Testis (tissue), 2 donors: ENCODE measurements at regions not wholly inside any gene's neighbourhood (a gene's known extent, or its start where the extent isn't known, plus 50 kb on each side); places are given as distances from the start of the nearest gene placed in this dataset.

ENCODE experiments used
- POLR2A ChIP-seq: fragments of 450-650 bp; IDR thresholded peaks from one replicate; pipeline ENCODE4 v1.6.1; 2017; ENCODE audit warnings: antibody characterized with exemption, mild to moderate bottlenecking, moderate library complexity
- TF ChIP-seq, protein P1 (sequence below), 3 experiments: fragments of 450-650 bp in 2 of 3; fragments of 200-600 bp in 1 of 3; sonication (generic) in 1 of 3; IDR thresholded peaks; one replicate each; pipeline ENCODE4 v1.5.1; 2016 to 2019; ENCODE audit warnings: antibody characterized with exemption in 3 of 3, mild to moderate bottlenecking in 2 of 3, moderate library complexity in 1 of 3

DNA sequence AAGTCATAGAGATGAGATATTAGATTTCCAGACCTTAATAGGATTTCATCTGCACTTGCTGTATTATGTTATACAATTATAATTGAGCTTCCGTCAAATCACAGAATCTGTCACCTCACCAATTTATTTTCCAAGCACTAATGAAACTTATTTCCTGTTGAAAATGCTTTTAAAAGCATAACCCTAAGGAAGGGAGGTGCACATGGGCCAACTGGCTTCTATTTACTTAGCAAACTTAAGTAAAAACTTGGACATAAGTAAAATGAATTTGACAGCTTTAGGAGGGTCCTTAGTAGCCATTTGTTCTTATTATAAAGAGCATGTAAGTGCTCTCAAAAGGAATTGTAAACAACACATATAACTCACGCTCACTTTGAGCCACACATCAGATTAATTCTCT lies 462.2 kb upstream of the TMPO start:
- TF ChIP-seq, protein P1, sequence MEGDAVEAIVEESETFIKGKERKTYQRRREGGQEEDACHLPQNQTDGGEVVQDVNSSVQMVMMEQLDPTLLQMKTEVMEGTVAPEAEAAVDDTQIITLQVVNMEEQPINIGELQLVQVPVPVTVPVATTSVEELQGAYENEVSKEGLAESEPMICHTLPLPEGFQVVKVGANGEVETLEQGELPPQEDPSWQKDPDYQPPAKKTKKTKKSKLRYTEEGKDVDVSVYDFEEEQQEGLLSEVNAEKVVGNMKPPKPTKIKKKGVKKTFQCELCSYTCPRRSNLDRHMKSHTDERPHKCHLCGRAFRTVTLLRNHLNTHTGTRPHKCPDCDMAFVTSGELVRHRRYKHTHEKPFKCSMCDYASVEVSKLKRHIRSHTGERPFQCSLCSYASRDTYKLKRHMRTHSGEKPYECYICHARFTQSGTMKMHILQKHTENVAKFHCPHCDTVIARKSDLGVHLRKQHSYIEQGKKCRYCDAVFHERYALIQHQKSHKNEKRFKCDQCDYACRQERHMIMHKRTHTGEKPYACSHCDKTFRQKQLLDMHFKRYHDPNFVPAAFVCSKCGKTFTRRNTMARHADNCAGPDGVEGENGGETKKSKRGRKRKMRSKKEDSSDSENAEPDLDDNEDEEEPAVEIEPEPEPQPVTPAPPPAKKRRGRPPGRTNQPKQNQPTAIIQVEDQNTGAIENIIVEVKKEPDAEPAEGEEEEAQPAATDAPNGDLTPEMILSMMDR (IDR thresholded peaks at IDR 0.05) = no peak
- TF ChIP-seq POLR2A = no peak
